GM20431 (cell line): ENCODE measurements at regions not wholly inside any gene's neighbourhood (a gene's known extent, or its start where the extent isn't known, plus 50 kb on each side); places are given as distances from the start of the nearest gene placed in this dataset.
"Not testable (repeated sequence)": the region's sequence is repeated elsewhere in the genome, so short reads cannot be mapped to it uniquely, and the experiment has no call there.

ENCODE experiments used
- in situ Hi-C: fragments of 300-500 bp; cut with MseI, MboI; formaldehyde crosslinking; loops from one replicate; pipeline ENCODE4 v1.15.0; 2020; ENCODE audit warnings: low sequenced_read_pairs; ENCODE audit not compliant: unreplicated experiment

DNA sequence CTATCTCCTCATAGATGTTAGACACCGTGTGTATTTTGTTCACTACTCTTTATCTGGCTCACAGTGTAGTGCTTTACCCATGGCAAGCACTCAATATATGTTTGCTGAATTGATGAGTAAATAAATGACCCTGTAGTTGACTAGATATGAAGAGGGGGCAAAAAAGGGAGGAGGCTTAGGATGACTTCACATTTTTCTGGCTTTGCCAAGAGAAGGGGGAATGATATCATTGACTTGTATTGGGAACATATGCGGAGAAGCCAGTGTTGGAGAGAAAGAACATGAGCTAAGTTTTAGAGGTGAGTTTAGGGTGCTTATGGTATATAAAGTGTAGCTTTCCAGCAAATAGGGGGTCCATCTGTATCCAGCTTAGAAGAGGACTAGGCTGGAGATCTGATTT, 145.5 kb downstream of the TENT5C start:
- in situ Hi-C loops, result no loop called here

DNA sequence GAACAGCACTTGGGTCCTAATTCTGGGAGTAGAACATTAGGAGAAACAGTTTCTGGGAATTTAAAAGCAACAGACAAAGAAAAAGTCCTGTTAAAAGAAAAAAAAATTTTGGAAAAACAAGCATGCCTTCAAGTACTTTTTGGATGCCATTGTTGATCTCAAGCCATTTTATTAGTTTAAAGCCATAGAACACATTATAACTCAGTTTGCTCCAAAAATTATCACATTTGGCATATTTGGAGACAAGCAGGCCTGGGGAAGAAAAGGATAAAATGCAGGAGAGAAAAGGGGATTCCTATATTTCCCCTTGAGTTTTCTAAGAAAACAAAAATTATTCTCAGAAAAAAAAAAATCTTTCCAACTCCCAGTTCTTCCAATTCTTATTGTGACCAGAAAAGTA, 146.8 kb downstream of the TENT5C start:
- in situ Hi-C loops, result no loop called here

DNA sequence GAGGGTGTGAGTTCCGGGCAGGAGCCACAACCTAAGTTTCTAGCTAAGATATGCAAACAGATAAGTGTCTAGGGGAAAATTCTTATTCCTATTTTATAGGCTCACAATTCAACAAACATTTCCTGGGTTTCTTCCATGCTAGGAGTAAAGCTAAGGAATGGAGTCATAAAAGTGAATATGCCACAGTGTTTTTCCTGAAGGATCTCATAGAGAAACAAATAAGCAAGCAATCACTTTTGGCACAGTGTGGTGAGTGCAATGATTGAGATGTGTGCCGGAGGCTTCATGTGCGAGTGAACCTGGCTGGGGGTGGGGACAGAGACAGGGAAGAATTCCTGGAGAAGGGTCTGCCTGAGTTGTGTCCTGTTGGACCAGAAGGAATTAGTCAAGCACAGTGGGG, 147.4 kb downstream of the TENT5C start:
- in situ Hi-C loops, result no loop called here

DNA sequence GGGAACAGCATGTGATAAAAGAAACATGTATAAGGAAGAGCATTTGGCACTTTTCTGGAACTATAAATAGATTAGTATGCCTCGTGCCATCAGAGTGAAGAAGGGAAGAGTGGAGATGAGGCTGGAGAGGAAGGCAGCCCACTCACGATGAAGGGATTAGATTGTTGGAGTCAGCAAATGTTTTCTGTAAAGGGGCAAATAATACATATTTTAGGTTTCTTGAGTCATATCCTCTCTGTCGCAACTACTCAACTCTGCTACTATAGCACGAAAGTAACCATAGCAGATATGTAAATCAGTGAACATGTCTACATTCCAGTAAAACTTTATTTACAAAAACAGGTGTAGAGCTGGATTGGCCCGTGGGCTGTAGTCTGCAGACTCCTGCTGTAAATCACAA, 147.8 kb downstream of the TENT5C start:
- in situ Hi-C loops, result no loop called here

DNA sequence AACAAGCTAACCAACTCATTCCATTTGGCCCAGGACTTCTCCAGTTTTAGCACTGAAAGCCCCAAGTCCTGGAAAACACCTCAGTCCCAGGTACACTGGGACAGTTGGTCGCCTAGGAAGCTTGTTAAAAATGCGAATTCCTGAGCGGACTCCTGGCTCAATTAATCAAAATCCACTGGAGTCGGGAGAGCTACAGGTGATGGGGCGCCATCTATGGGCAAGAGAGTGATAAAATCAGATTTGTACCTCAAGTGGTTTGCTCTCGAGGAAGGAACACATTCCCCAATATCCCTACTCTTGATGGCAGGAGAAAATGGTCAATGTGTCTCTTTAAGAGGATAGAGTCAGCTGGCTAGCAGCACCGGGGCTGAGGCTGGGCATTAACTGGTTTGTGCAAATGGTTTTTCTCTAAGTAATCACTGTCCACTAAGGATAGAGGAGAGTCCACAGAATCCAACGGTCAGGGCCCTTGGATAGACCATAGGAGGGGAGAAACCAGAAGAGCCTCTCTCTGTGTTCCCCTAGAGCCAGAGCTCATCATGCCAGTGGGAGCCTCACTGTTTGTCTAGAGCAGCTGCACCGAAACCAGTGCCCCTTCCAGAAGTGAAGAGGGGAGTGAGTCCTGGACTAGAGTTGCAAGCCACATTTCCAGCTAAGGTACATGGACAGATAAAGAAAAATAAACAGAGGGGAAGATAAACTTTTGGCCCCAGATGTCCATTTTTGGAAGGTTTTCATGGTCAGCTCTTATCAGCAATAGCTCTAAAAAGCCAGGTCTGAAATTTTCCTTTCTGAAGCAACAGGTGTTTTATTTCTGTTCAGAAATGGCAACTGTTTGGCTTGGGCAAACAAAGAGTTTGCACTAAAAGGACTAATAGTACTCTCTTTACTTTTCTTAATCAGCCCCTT, 148.5 kb downstream of the TENT5C start:
- in situ Hi-C loops, result no loop called here

DNA sequence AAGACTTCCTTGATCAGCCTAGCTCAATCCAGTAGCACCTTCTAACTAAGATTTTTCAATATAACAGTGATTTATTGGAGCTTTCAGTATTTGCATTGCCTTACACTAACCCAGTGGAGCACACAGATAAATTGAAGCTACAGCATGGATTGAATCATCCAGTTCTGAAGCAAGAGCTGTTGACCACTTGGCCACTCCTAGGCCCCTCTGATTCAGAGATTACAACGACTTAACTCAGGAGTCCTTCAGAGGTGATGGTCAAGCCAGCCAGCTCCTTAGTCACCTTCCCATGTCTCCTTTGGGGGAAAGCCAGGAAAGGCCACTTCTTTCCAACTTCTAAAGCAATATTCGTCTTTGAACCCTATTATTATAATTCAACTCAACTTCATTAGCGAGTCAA, 151.8 kb downstream of the TENT5C start:
- in situ Hi-C loops, result no loop called here

DNA sequence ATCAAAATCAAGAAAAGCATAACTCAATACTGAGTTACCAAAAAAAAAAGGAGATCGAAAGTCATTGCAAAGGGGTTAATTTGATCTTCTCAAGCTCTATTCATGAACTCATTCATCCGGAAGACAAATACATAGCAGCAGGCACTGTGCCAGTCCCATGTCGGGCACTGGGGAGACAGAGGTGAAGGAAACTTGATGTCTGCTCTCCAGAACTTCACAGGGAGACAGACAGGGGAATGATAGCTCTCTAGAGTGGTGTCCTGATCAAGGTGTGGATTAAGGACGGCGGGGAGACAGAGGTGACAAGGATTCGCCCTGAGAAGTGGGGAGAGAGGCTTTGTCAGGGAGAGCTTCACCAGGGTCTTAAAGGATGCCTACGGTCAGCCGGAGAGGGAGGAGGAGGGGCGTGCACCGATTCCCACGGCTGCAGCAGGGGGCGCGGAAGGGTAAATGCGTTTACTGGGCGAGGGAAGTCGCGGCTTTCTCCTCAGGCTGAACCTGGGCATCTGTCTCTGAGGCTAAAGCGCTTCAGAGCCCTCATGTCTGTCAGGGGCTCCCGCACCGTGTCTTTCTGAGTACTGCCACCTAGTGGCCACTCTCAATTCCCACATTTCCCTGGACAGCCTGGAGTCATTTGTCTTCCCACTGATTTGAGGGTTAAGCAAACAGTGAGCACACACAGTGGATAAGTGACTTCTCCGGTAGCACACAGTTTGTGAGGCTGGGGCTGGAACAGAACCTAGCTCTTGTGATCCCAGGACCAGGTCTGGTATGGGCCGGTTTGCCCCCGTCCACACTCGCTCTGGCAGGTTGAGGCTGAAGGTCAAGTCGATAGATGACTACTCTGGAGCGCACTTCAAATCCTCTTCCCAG, 152.8 kb downstream of the TENT5C start:
- in situ Hi-C loops, result no loop called here

DNA sequence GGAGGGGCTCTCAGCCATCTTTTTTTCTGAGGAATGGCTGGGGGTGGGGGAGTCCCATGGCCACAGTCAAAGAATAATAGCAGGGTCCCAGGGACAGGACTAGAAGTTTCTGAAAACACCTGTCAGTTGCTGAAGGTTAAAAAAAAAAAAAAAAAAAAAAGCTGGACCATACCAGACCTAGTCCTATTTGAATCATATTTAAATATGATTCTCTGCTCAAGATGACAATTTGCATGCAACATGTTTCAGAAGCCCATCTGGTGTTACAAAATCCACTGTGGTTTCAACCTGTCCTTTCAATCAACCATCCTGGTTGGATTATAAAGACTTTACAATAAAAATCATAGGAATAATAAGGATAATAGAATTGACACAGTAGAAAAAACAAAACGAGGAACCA, 153.7 kb downstream of the TENT5C start:
- in situ Hi-C loops, result no loop called here

DNA sequence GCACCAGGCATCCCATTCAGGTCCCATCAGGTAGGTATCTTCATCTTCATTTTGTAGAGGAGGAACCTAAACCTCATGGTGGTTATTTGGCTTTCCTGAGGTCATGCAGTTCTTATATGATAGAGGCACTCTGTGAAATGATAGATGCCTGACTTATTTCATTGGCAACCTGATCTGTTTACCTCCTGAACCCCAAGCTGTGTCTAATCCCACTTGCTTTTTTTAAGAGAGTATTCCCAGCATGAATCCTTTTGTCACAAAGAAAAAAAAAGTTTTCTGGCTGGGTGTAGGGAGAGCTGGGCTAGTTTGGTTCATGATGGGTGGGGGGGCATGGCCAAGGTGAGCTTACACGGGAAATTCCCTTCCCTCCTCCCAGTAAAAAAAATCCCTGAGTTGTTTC, 154.2 kb downstream of the TENT5C start:
- in situ Hi-C loops, result no loop called here

DNA sequence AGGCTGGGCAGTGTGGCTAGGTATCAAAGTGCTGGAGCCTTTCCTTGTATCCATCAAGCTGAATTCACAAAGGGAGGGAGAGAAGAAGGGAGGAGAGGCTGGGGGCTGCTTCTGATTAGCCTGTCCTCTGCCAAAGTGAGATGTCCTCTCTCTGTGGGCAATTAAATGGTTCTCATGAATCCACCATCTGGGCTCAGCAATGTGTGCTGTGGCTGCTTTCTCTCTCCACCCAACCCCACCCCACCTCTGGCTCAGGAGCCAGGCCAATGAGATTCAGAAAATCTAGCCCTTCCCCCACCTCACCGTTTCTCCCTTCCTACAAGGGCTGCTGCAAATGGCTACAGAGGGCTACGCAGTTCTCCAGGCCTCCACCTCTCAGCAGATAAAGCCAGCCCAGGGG, 154.6 kb downstream of the TENT5C start:
- in situ Hi-C loops, result no loop called here

DNA sequence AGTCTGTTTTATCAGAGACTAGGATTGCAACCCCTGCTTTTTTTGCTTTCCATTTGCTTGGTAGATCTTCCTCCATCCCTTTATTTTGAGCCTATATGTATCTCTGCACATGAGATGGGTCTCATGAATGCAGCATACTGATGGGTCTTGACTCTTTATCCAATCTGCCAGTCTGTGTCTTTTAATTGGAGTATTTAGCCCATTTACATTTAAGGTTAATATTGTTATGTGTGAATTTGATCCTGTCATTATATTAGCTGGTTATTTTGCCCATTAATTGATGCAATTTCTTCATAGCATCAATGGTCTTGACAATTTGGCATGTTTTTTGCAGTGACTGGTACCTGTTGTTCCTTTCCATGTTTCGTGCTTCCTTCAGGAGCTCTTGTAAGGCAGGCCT, 161.7 kb downstream of the GDAP2 start:
- in situ Hi-C loops, result not testable (repeated sequence)

DNA sequence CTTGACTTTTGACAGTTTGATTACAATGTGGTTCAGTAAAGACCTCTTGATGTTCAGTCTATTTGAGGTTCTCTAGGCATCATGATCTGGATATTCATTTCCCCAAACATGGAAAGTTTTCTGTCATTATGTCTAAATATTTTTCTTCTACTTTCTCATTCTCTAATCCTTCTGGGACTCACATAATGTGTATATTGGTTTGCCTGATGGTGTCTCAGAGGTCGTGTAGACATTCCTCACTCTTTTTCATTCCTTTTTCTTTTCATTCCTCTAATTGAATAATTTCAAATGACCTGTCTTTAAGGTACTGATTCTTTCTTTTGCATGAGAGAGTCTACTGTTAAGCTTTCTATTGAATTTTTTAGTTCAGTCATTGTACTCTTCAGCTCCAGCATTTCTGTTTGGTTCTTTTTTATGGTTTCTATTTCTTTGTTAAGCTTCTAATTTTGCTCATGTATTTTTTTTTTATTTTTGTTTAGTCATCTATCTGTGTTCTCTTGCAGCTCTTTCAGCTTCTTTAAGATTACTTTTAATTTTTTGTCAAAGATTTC, 158.4 kb downstream of the GDAP2 start:
- in situ Hi-C loops, result no loop called here

DNA sequence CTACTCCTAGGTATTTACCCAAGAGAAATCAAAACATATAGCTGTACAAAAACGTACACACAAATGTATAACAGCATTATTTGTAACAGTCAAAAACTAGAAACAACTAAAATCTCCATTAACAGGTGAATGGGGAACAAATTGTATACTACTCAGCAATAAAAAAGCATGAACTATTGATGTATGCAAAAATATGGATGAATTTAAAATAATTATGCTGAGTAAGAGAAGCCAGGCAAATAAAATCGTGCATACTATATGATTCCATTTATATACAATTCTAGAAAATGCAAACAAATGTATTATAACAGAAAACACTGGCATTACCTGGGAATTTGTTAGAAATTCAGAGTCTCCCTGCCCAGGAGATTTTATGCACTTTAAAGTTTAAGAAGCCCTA, 150.1 kb downstream of the GDAP2 start:
- in situ Hi-C loops, result no loop called here

DNA sequence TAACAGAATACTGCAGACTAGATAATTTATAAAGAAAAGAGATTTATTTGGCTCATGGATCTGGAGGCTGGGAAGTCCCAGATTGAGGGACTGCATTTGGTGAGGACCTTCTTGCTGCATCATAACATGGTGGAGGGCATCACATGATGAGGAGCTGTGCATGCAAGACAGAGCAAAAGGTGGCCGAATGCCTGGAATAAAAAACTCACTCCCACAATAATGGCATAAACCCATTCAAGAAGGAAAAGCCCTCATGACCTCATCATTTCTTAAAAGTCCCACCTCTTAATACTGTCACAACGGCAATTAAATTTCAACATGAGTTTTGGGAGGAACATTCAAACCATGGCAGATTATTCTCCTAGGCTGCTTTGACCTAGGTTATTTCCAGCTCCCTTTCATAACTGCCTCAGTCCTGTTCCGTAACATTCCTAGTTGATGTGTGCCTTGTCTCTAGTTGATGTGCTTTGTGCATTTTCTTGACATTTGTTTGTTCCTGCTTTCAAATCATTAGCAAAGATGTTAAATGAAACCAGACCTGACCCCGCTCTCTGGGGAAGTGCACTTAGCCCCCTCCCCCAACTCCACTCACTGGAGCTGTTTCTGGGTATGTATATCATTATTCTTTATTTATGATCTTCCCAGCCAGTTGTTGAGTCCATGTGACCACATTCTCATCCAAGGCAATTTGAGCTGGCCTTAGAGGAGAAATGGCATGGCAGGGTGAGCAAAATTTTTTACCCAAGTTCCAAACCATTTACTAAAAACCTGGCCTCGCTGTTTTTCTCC, 148.5 kb downstream of the GDAP2 start:
- in situ Hi-C loops, result no loop called here

DNA sequence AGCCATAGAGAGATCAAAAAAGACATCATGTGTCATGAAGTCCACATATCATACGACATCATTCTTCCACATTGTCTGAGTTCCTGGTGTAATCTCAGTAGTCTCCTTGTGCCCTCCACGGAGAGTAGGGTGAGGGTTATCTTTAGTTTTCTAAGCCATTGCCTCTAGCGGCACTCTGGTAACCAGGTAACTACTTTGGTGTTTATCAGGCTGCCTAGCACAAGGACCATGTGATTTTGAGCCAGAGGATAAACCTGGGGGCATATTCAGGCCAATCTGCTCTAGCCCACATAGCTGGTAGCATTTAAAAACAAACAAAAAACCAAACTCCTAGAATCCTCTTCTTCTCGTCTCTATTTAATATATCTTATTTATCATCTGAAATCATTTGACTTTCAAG, 147.4 kb downstream of the GDAP2 start:
- in situ Hi-C loops, result no loop called here

DNA sequence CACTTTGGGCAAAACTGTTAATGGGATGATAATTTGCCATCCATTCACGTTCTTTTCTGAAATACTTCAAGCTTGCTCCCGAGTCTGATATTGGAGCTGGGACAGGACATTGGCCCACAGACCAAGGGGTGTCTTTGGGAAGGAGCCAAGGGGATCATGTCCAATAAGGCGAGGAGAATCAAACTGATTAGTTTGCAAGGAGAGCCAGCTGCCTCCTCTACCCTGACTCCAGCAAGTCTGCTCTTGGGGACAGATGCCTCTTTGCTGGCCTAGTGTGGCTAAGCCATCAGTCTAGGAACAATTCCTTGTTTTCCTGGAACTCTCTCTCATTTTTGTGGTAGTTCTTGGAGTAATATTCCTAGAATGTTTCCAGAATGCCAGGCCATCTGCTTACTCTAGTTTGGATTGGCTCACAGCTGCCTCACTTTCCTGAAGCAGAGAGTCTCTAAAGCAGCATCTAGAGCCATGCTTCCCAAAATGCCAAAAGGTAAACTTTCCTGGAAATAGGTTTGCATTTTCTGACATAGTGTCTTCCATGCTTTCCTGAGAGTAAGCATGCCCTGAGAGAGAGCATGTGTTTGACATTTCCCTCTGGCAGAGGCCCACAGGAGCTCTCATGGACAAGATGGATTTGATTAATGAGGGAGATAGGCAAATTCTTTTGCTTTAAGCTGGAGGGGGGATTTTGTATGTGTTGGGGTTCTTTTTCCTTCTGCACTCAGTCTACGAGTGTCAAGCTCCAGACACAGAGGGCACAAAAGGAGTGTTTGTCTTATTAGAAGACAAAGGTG, 145.6 kb downstream of the GDAP2 start:
- in situ Hi-C loops, result no loop called here

DNA sequence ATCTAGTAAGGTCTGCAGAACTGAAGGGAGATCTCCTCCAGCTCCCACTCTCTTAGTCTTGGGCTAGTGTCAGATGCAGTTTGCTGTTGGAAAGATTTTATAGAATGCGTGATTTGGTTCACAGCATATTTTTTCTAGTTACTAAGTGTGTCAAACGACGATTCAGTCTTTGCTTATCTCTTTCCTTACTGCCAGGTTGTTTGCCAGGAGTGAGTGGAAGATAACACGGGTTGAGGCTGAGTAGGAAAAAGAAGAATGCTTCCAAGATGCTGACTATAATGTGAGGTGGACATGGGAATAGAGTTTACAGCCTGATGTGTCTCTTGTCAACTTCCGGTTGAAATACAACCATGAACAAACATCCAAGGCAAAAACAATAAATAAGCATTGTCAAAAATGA, 141.4 kb downstream of the GDAP2 start:
- in situ Hi-C loops, result no loop called here

DNA sequence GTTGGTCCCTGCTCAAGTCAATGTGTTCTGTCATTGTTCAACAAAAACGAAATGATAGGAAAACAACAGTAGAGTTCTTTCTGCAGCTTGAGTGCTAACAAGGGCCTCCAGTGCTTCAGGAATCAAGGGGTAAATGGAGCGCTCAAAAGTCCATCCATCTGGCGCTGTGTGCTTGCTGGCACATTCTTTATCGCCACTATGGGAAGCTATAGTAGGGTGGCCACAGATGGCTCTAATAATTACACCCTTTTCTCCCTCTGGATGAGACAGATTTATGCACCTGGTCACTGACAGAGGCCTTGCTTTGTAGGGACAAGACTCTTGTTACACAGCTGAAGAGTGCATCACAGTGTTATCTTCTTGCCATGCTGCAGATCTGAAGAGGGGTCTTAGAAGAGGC, 136.0 kb downstream of the GDAP2 start:
- in situ Hi-C loops, result no loop called here

DNA sequence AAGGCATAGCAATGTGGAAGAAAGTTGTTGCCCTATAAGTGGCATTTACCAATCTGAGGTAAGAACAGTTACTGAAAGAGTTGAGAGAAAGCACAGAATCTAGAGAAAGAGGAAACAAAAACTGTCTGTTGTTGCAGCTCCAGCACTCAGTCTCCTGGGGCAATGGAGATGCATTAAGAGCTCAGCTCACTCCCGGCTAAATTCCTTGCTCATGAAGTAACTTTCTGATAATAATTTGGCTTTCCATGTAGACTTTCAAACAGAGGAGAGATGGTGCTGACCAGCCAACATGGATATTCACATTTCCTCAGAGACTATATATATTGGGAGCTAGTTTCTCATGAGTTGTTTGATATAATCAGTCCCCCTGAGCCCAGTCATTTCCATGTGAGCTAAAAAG, 135.3 kb downstream of the GDAP2 start:
- in situ Hi-C loops, result no loop called here
